B cell (primary cell): ENCODE measurements at regions not wholly inside any gene's neighbourhood (a gene's known extent, or its start where the extent isn't known, plus 50 kb on each side); places are given as distances from the start of the nearest gene placed in this dataset.

ENCODE experiments used
- ATAC-seq: fragments of 200-7000 bp; cut with Tn5 transposase; one replicate; pipeline ENCODE4 v1.10.0; 2021; ENCODE audit warnings: low read depth, mild to moderate bottlenecking, moderate number of reproducible peaks, moderate library complexity
- CTCF ChIA-PET: fragments of 350-600 bp; sonication (Branson Sonifier 250); formaldehyde crosslinking; loops from one replicate; lab custom pipeline; 2021; ENCODE audit warnings: antibody characterized with exemption, inconsistent platforms; lab: Charles Lee
- POLR2A ChIA-PET: fragments of 350-600 bp; sonication (Branson Sonifier 250); formaldehyde crosslinking; loops from one replicate; lab custom pipeline; 2021; ENCODE audit warnings: antibody characterized with exemption; lab: Charles Lee
- DNase-seq: peaks from one replicate; pipeline ENCODE4 v3.0.0; 2013
- H2AFZ ChIP-seq: 2 replicates; pipeline ENCODE4 v1.6.1; 2012; ENCODE audit warnings: mild to moderate bottlenecking, low read depth, low read length; ENCODE audit not compliant: insufficient read depth, poor library complexity, severe bottlenecking
- H3K27ac ChIP-seq, 2 donors: 1 replicate in 1 of 2; 2 replicates in 1 of 2; pipeline ENCODE4 v1.5.1; 2012 to 2013; ENCODE audit warnings: low read length in 2 of 2, mild to moderate bottlenecking in 2 of 2, moderate library complexity in 1 of 2
- H3K27me3 ChIP-seq, 4 experiments: fragments of 200-600 bp in 1 of 4; sonication (generic) in 1 of 4; replicated peaks in 1 of 4; 1 replicate in 2 of 4; 2 replicates in 2 of 4; pipeline versions ENCODE4 v1.6.1 to v1.7.0; 2013 to 2016; ENCODE audit warnings: low read length in 3 of 4, mild to moderate bottlenecking in 2 of 4, mixed read lengths in 1 of 4, moderate library complexity in 1 of 4; ENCODE audit not compliant: insufficient read depth in 4 of 4, control insufficient read depth in 3 of 4; ENCODE audit errors: control extremely low read depth in 1 of 4
- H3K36me3 ChIP-seq, 2 experiments: replicated peaks in 1 of 2; 1 replicate in 1 of 2; 2 replicates in 1 of 2; pipeline versions ENCODE4 v1.6.1 to v1.7.1; 2013; ENCODE audit warnings: low read length in 1 of 2; ENCODE audit not compliant: insufficient read depth in 2 of 2, control insufficient read depth in 1 of 2; ENCODE audit errors: control extremely low read depth in 1 of 2, extremely low read depth in 1 of 2
- H3K4me1 ChIP-seq, 2 donors: fragments of 200-600 bp in 1 of 2; sonication (generic) in 1 of 2; 1 replicate in 1 of 2; 2 replicates in 1 of 2; pipeline versions ENCODE4 v1.5.1 to v1.6.1; 2013 to 2017; ENCODE audit warnings: low read length in 2 of 2; ENCODE audit not compliant: control insufficient read depth in 2 of 2, insufficient read depth in 2 of 2
- H3K4me2 ChIP-seq: replicated peaks from 2 replicates; pipeline ENCODE3; 2012; ENCODE audit warnings: mild to moderate bottlenecking, low read depth, low read length; ENCODE audit not compliant: poor library complexity, severe bottlenecking
- H3K4me3 ChIP-seq, 5 experiments: fragments of 200-600 bp in 1 of 5; sonication (generic) in 1 of 5; 1 replicate in 3 of 5; 2 replicates in 2 of 5; pipeline versions ENCODE4 v1.5.1 to v1.7.0; 2011 to 2016; ENCODE audit warnings: low read length in 4 of 5, mild to moderate bottlenecking in 4 of 5, low read depth in 2 of 5, control low read depth in 1 of 5, moderate library complexity in 1 of 5; ENCODE audit not compliant: insufficient read depth in 1 of 5; ENCODE audit errors: control extremely low read depth in 1 of 5, extremely low read depth in 1 of 5
- H3K79me2 ChIP-seq: fragments of 200-600 bp; sonication (generic); one replicate; pipeline ENCODE4 v1.6.0; 2016; ENCODE audit warnings: low read length; ENCODE audit not compliant: control insufficient read depth, insufficient read depth
- H3K9ac ChIP-seq: fragments of 200-600 bp; sonication (generic); 2 replicates; pipeline ENCODE4 v1.6.1; 2017; ENCODE audit warnings: mild to moderate bottlenecking, low read length, moderate library complexity
- H3K9me3 ChIP-seq, 3 donors: one replicate each; pipeline versions ENCODE4 v1.6.1 to v1.7.1; 2013; ENCODE audit warnings: low read length in 2 of 3; ENCODE audit not compliant: control insufficient read depth in 2 of 3, insufficient read depth in 1 of 3; ENCODE audit errors: control extremely low read depth in 1 of 3
- H4K20me1 ChIP-seq: 2 replicates; pipeline ENCODE4 v1.6.0; 2012; ENCODE audit warnings: mild to moderate bottlenecking, low read length; ENCODE audit not compliant: insufficient read depth, control insufficient read depth, poor library complexity, severe bottlenecking
- H3K27ac Mint-ChIP-seq: one replicate; pipeline ENCODE4 v1.8.0; 2021; ENCODE audit warnings: mixed read lengths
- H3K27me3 Mint-ChIP-seq: one replicate; pipeline ENCODE4 v1.8.0; 2021; ENCODE audit warnings: mixed read lengths
- H3K4me1 Mint-ChIP-seq: one replicate; pipeline ENCODE4 v1.8.0; 2021; ENCODE audit warnings: mixed read lengths
- H3K4me3 Mint-ChIP-seq: one replicate; pipeline ENCODE4 v1.8.0; 2021; ENCODE audit warnings: mixed read lengths
- H3K9me3 Mint-ChIP-seq: one replicate; pipeline ENCODE4 v1.8.0; 2022; ENCODE audit warnings: mixed read lengths; ENCODE audit not compliant: insufficient read depth
- EZH2 ChIP-seq: IDR thresholded peaks from 2 replicates; pipeline ENCODE4 v1.6.1; 2012; ENCODE audit warnings: borderline replicate concordance, low read depth, mild to moderate bottlenecking, moderate library complexity, low read length; ENCODE audit not compliant: insufficient read depth, poor library complexity, severe bottlenecking
- WGBS: methylation state at CpG from one replicate; pipeline ENCODE4 v1.1.5; 2013; ENCODE audit warnings: missing lambda C conversion rate; ENCODE audit not compliant: insufficient coverage; 5-methylcytosine and 5-hydroxymethylcytosine counted together
- intact Hi-C: fragments of 100-400 bp; cut with micrococcal nuclease; formaldehyde crosslinking; loops from one replicate; pipeline ENCODE4 v1.10.0; 2022
- TF ChIP-seq, protein P1 (sequence below): fragments of 200-600 bp; IDR thresholded peaks from one replicate; pipeline ENCODE4 v1.8.0; 2022; ENCODE audit warnings: antibody characterized with exemption, mild to moderate bottlenecking

DNA sequence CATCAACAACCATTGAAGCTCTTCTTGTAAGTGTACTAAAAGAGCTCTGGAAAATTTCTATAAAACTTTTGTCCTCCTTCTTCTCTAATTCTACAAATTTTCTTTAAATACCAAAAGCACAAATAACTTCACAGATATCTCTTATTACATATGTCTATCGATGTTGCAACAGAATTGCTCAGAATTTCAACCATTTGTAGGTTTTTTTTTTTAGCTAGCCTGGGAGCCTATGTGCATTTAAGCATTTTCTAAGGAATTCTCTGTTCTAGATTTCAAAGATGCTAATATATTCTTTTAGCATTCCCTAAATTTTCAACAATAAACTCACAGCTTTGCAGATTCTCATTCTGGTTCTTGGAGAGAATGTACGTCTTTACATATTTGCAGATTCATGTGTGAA, 774.3 kb upstream of the NR2F2 start:
- Histone ChIP-seq H3K27ac (no peak overlapping the region), H3K27me3 (no peaks in the 10 kb centered on the region), H2AFZ (no peak overlapping the region), H3K4me1 (no peaks in the 10 kb centered on the region), H3K4me3 (no peak overlapping the region), H3K4me2 (no peak overlapping the region), H3K79me2 (no peaks in the 10 kb centered on the region), H4K20me1 (no peaks in the 10 kb centered on the region), H3K9me3 (no peaks in the 10 kb centered on the region), H3K36me3 (no peaks in the 10 kb centered on the region), H3K9ac (no peak overlapping the region)
- Mint-ChIP-seq H3K9me3 (no peaks in the 10 kb centered on the region), H3K27ac (no peak overlapping the region), H3K4me3 (no peak overlapping the region), H3K4me1 (no peaks in the 10 kb centered on the region), H3K27me3 (no peaks in the 10 kb centered on the region)
- intact Hi-C loops = no loop called here
- WGBS = no CpG with 5 or more reads among the region's 2 CpGs
- DNase-seq = no peak
- no peak for TF ChIP-seq EZH2
- TF ChIP-seq, protein P1, sequence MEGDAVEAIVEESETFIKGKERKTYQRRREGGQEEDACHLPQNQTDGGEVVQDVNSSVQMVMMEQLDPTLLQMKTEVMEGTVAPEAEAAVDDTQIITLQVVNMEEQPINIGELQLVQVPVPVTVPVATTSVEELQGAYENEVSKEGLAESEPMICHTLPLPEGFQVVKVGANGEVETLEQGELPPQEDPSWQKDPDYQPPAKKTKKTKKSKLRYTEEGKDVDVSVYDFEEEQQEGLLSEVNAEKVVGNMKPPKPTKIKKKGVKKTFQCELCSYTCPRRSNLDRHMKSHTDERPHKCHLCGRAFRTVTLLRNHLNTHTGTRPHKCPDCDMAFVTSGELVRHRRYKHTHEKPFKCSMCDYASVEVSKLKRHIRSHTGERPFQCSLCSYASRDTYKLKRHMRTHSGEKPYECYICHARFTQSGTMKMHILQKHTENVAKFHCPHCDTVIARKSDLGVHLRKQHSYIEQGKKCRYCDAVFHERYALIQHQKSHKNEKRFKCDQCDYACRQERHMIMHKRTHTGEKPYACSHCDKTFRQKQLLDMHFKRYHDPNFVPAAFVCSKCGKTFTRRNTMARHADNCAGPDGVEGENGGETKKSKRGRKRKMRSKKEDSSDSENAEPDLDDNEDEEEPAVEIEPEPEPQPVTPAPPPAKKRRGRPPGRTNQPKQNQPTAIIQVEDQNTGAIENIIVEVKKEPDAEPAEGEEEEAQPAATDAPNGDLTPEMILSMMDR = no peak
- ChIA-PET CTCF (no interaction called here), POLR2A (no interaction called here)
- no peak for ATAC-seq

DNA sequence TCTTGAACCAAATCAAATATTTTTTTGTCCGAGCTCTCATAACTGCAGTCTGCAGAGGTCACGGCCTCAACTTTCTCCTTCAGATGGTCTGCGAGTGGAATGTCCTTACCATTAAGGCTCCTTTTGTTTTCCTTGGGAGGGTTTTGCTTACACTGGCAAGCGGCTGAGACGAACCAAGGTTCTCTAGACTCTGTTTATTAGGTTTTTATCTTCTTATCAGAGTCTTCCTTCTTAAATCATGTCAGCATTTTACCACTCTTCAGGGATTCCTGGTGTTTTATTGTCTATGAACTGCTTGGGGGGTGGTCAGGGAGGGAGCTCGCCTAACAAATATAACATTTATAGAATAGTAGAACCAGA, 773.7 kb upstream of the NR2F2 start:
- ChIA-PET CTCF (no interaction called here), POLR2A (no interaction called here)
- intact Hi-C loops = no loop called here

More for the DNA sequence above, 773.7 kb upstream of the NR2F2 start:
- no peaks in the 10 kb centered on the region for H3K27me3 Mint-ChIP-seq
- Histone ChIP-seq H3K27me3 (no peaks in the 10 kb centered on the region), H3K4me2 (no peak overlapping the region), H3K79me2 (no peaks in the 10 kb centered on the region), H3K9me3 (no peaks in the 10 kb centered on the region), H3K36me3 (no peaks in the 10 kb centered on the region), H3K9ac (no peak overlapping the region), H3K27ac (no peak overlapping the region), H3K4me3 (no peak overlapping the region), H2AFZ (no peak overlapping the region), H3K4me1 (no peaks in the 10 kb centered on the region), H4K20me1 (no peaks in the 10 kb centered on the region)
- no peak for DNase-seq
- no peak overlapping the region for H3K27ac Mint-ChIP-seq
- no peaks in the 10 kb centered on the region for H3K9me3 Mint-ChIP-seq
- H3K4me1 Mint-ChIP-seq = no peaks in the 10 kb centered on the region
- TF ChIP-seq EZH2 = no peak
- TF ChIP-seq, protein P1 = no peak
- H3K4me3 Mint-ChIP-seq = no peak overlapping the region
- 40% methylated on average over 1 of the region's 6 CpGs for WGBS
- ATAC-seq = no peak
